A549 (cell line): ENCODE measurements at regions not wholly inside any gene's neighbourhood (a gene's known extent, or its start where the extent isn't known, plus 50 kb on each side); places are given as distances from the start of the nearest gene placed in this dataset.

ENCODE experiments used
- ATAC-seq, 2 experiments: fragments of 200-7000 bp in 1 of 2; fragments of >200 bp in 1 of 2; cut with Nextera tagmentation in 1 of 2; cut with Tn5 transposase in 1 of 2; 3 replicates each; pipeline versions ENCODE4 v1.8.0 to v1.9.1; 2018 to 2020; ENCODE audit warnings: mild to moderate bottlenecking in 1 of 2, moderate library complexity in 1 of 2
- CTCF ChIA-PET: fragments of 300-600 bp; sonication (Branson Sonifier 250); formaldehyde crosslinking; extraction: SDS; loops from one replicate; lab custom pipeline; 2021; ENCODE audit warnings: antibody characterized with exemption, inconsistent platforms; lab: Yijun Ruan, JAX
- POLR2A ChIA-PET: fragments of 350-600 bp; formaldehyde crosslinking; extraction: SDS; loops from one replicate; lab custom pipeline; 2021; ENCODE audit warnings: antibody characterized with exemption, inconsistent platforms; lab: Yijun Ruan, JAX
- DNase-seq, 2 experiments: peaks; one replicate each; pipeline versions ENCODE4 v3.0.0 to v3.0.0-alpha.2; 2011 to 2016; ENCODE audit warnings: low read depth in 1 of 2, low spot score in 1 of 2
- FAIRE-seq: peaks from 2 replicates; lab custom pipeline; 2011; peaks lifted over from hg19 to GRCh38; lab: Jason Lieb, UNC
- H3K27ac ChIP-seq, 2 experiments: fragments of >200 bp; sonication (Bioruptor Twin); formaldehyde crosslinking; 3 replicates each; pipeline ENCODE4 v1.5.1; 2016 to 2017
- H3K4me1 ChIP-seq: fragments of >200 bp; sonication (Bioruptor Twin); formaldehyde crosslinking; 3 replicates; pipeline ENCODE4 v1.6.1; 2016
- H3K4me2 ChIP-seq: fragments of >200 bp; sonication (Bioruptor Twin); formaldehyde crosslinking; 3 replicates; pipeline ENCODE4 v1.6.1; 2016
- H3K4me3 ChIP-seq: fragments of >200 bp; sonication (Bioruptor Twin); formaldehyde crosslinking; 3 replicates; pipeline ENCODE4 v1.5.1; 2016
- H3K9me3 ChIP-seq: fragments of >200 bp; sonication (Bioruptor Twin); formaldehyde crosslinking; 3 replicates; pipeline ENCODE4 v1.6.1; 2016
- BHLHE40 ChIP-seq: IDR thresholded peaks from 2 replicates; pipeline ENCODE4 v1.6.1; 2012; ENCODE audit warnings: low read depth, low read length, inconsistent platforms
- CBX8 ChIP-seq: fragments of 200-600 bp; sonication (generic); IDR thresholded peaks from 2 replicates; pipeline ENCODE4 v1.6.1; 2016
- CEBPB ChIP-seq, 2 experiments: fragments of >200 bp in 1 of 2; sonication (Bioruptor Twin) in 1 of 2; formaldehyde crosslinking in 1 of 2; IDR thresholded peaks; 2 replicates each; pipeline ENCODE4 v1.6.1; 2012 to 2016
- CHD2 ChIP-seq: fragments of 150-350 bp; IDR thresholded peaks from 2 replicates; pipeline ENCODE4 v1.6.1; 2014; ENCODE audit warnings: low read length; ENCODE audit not compliant: partially characterized antibody
- EP300 ChIP-seq, 2 experiments: fragments of >200 bp; sonication (Bioruptor Twin); formaldehyde crosslinking; IDR thresholded peaks; 2 replicates in 1 of 2; 3 replicates in 1 of 2; pipeline ENCODE4 v1.6.1; 2016 to 2017
- ESRRA ChIP-seq: fragments of 150-350 bp; IDR thresholded peaks from 2 replicates; pipeline ENCODE4 v1.6.1; 2014; ENCODE audit warnings: mild to moderate bottlenecking, low read length, borderline replicate concordance
- FOSB ChIP-seq: fragments of 250-450 bp; sonication (Bioruptor Pico); IDR thresholded peaks from 2 replicates; pipeline ENCODE4 v1.5.0; 2020; ENCODE audit warnings: mild to moderate bottlenecking, moderate library complexity
- FOSL2 ChIP-seq, 2 experiments: fragments of 450-650 bp in 1 of 2; fragments of >200 bp in 1 of 2; sonication (Bioruptor Twin) in 1 of 2; formaldehyde crosslinking; IDR thresholded peaks; 2 replicates each; pipeline versions ENCODE4 v1.5.0 to v1.6.1; 2016 to 2020; ENCODE audit warnings: mild to moderate bottlenecking in 1 of 2, moderate library complexity in 1 of 2
- GATA3 ChIP-seq: IDR thresholded peaks from 2 replicates; pipeline ENCODE4 v1.6.1; 2012; ENCODE audit warnings: borderline replicate concordance
- HEYL ChIP-seq: fragments of 250-450 bp; sonication (Bioruptor Pico); IDR thresholded peaks from 2 replicates; pipeline ENCODE4 v1.8.0; 2021; ENCODE audit warnings: mild to moderate bottlenecking, moderate library complexity
- MAZ ChIP-seq: fragments of 150-350 bp; IDR thresholded peaks from 2 replicates; pipeline ENCODE4 v1.6.1; 2014; ENCODE audit warnings: antibody characterized with exemption, low read depth, low read length, borderline replicate concordance
- NFE2L2 ChIP-seq: fragments of 150-350 bp; conservative IDR thresholded peaks from 2 replicates; pipeline ENCODE4 v1.6.1; 2014; ENCODE audit warnings: low read length
- PHF8 ChIP-seq: fragments of 200-600 bp; sonication (generic); IDR thresholded peaks from 2 replicates; pipeline ENCODE4 v1.6.1; 2016; ENCODE audit warnings: low read depth, mild to moderate bottlenecking, antibody characterized with exemption, moderate library complexity, borderline replicate concordance
- POLR2AphosphoS2 ChIP-seq: conservative IDR thresholded peaks from 2 replicates; pipeline ENCODE4 v1.6.1; 2012; ENCODE audit warnings: low read length, improper control_type of control experiment, inconsistent platforms
- RNF2 ChIP-seq: fragments of 200-600 bp; sonication (generic); IDR thresholded peaks from 2 replicates; pipeline ENCODE4 v1.6.1; 2016; ENCODE audit warnings: low read depth, mild to moderate bottlenecking, antibody characterized with exemption, moderate library complexity, borderline replicate concordance
- SREBF2 ChIP-seq: fragments of 450-650 bp; IDR thresholded peaks from 2 replicates; pipeline ENCODE4 v1.6.1; 2014; ENCODE audit warnings: mild to moderate bottlenecking, moderate library complexity
- ZNF302 ChIP-seq: fragments of 250-450 bp; sonication (Bioruptor Pico); IDR thresholded peaks from 2 replicates; pipeline ENCODE4 v1.9.0; 2021; ENCODE audit warnings: inconsistent platforms, mild to moderate bottlenecking, moderate library complexity
- WGBS: methylation state at CpG from one replicate; pipeline ENCODE4 v1.1.6; 2017; ENCODE audit errors: missing lambda C conversion rate; 5-methylcytosine and 5-hydroxymethylcytosine counted together
- TF ChIP-seq, protein P1 (sequence below): fragments of >200 bp; sonication (Bioruptor Twin); formaldehyde crosslinking; IDR thresholded peaks from 3 replicates; pipeline ENCODE4 v1.5.1; 2016
- TF ChIP-seq, protein P2 (sequence below): fragments of 250-450 bp; sonication (Bioruptor Pico); IDR thresholded peaks from 2 replicates; pipeline ENCODE4 v1.5.0; 2021; ENCODE audit warnings: mild to moderate bottlenecking, moderate library complexity, borderline replicate concordance
- TF ChIP-seq, protein P3 (sequence below): fragments of 250-450 bp; sonication (Bioruptor Pico); IDR thresholded peaks from 2 replicates; pipeline ENCODE4 v1.5.0; 2020; ENCODE audit warnings: low read depth, mild to moderate bottlenecking, moderate library complexity
- TF ChIP-seq, protein P4 (sequence below): fragments of 450-650 bp; IDR thresholded peaks from 2 replicates; pipeline ENCODE4 v1.6.1; 2014; ENCODE audit warnings: antibody characterized with exemption
- TF ChIP-seq, protein P5 (sequence below): fragments of >200 bp; sonication (Bioruptor Twin); formaldehyde crosslinking; IDR thresholded peaks from 3 replicates; pipeline ENCODE4 v1.6.1; 2016

DNA sequence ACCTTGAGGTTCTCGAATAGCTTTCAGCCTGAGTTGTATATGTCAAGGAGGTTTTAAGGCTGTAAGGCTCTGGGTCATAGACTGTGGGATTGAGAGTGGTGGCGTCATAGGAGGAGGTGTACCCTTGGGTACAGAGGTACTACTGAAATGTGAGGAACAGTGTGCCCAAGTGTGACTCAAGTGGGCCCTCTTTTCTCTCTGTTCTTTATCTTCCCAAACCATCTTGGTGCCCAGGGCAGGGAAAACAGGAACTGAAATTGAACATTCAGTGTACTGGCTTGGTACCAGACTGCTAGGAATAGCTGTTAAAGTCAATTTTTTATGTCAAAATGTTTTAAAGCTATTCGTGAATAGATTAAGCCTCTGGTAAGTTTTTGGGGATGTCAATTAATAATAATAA lies 136.2 kb upstream of the RPS6KA3 start:
- Histone ChIP-seq H3K4me1 (no peaks in the 10 kb centered on the region), H3K27ac (no peak overlapping the region), H3K4me3 (no peak overlapping the region), H3K4me2 (no peak overlapping the region)
- ATAC-seq (no peak), DNase-seq (no peak), FAIRE-seq (no peak)
- POLR2A ChIA-PET = no interaction called here
- WGBS = 49% methylated on average over 3 of the region's 3 CpGs
- TF ChIP-seq MAZ = no peak
- no peak for TF ChIP-seq NFE2L2
- no peak for TF ChIP-seq HEYL (CRISPR knock-in tag)
- TF ChIP-seq EP300 (IDR thresholded peaks at IDR 0.05) = no peak
- TF ChIP-seq, all 56 proteins: peak for 0
- CTCF ChIA-PET = interaction anchor here (0.7 to 1.7 kb wide), 2 partner anchors 10 to 30 kb away, joined by 3 to 4 read pairs; no protein-coding TSS in a partner anchor
- H3K9me3 ChIP-seq = no peaks in the 10 kb centered on the region

DNA sequence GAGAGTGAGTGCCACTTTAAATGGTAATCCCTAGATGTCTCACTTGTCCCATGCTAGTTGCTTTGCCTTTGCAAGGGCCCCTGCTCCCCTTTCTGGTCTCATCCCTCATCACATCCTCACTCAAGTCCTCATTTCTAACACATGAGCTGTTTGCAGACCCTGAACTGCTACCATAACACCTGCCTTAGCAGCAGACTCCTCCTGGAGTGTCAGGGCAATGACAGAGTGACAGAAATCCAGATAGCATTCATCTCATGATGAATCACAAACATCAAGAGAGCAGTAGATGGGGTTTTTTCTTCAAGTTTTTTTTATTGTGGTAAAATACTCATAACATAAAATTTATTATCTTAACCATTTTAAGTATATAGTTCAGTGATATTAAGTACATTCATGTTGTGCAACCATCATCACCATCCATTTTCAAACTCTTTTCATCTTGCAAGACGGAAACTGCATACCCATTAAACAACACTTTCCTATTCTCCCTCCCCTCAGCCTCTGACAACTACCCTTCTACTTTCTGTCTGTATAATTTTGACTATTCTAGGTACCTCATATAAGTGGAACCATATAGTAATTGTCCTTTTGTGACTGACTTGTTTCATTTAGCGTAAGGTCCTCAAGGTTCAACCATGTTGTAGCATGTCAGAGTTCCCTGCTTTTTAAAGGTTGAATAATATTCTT lies 133.2 kb upstream of the RPS6KA3 start:
- ChIA-PET CTCF (interaction anchor here (1.2 kb wide), 1 partner anchor 15 kb away, joined by 3 read pairs; no protein-coding TSS in a partner anchor), POLR2A (no interaction called here)
- Histone ChIP-seq H3K4me1 (no peaks in the 10 kb centered on the region), H3K27ac (no peak overlapping the region), H3K4me2 (no peak overlapping the region), H3K9me3 (no peaks in the 10 kb centered on the region)
- peak; percentile 93 for FAIRE-seq
- WGBS = 89% methylated on average over 2 of the region's 2 CpGs
- TF ChIP-seq EP300 (IDR thresholded peaks at IDR 0.05) (no peak), BHLHE40 (no peak), ZNF302 (CRISPR knock-in tag) (no peak), CEBPB (IDR thresholded peaks at IDR 0.05) (no peak), ESRRA (no peak), RNF2 (no peak)
- TF ChIP-seq, protein P1, sequence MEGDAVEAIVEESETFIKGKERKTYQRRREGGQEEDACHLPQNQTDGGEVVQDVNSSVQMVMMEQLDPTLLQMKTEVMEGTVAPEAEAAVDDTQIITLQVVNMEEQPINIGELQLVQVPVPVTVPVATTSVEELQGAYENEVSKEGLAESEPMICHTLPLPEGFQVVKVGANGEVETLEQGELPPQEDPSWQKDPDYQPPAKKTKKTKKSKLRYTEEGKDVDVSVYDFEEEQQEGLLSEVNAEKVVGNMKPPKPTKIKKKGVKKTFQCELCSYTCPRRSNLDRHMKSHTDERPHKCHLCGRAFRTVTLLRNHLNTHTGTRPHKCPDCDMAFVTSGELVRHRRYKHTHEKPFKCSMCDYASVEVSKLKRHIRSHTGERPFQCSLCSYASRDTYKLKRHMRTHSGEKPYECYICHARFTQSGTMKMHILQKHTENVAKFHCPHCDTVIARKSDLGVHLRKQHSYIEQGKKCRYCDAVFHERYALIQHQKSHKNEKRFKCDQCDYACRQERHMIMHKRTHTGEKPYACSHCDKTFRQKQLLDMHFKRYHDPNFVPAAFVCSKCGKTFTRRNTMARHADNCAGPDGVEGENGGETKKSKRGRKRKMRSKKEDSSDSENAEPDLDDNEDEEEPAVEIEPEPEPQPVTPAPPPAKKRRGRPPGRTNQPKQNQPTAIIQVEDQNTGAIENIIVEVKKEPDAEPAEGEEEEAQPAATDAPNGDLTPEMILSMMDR = no peak
- TF ChIP-seq, protein P2, sequence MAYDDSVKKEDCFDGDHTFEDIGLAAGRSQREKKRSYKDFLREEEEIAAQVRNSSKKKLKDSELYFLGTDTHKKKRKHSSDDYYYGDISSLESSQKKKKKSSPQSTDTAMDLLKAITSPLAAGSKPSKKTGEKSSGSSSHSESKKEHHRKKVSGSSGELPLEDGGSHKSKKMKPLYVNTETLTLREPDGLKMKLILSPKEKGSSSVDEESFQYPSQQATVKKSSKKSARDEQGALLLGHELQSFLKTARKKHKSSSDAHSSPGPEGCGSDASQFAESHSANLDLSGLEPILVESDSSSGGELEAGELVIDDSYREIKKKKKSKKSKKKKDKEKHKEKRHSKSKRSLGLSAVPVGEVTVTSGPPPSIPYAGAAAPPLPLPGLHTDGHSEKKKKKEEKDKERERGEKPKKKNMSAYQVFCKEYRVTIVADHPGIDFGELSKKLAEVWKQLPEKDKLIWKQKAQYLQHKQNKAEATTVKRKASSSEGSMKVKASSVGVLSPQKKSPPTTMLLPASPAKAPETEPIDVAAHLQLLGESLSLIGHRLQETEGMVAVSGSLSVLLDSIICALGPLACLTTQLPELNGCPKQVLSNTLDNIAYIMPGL (CRISPR knock-in tag) = no peak
- TF ChIP-seq, protein P3, sequence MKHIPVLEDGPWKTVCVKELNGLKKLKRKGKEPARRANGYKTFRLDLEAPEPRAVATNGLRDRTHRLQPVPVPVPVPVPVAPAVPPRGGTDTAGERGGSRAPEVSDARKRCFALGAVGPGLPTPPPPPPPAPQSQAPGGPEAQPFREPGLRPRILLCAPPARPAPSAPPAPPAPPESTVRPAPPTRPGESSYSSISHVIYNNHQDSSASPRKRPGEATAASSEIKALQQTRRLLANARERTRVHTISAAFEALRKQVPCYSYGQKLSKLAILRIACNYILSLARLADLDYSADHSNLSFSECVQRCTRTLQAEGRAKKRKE (CRISPR knock-in tag) = no peak
- TF ChIP-seq, protein P4, sequence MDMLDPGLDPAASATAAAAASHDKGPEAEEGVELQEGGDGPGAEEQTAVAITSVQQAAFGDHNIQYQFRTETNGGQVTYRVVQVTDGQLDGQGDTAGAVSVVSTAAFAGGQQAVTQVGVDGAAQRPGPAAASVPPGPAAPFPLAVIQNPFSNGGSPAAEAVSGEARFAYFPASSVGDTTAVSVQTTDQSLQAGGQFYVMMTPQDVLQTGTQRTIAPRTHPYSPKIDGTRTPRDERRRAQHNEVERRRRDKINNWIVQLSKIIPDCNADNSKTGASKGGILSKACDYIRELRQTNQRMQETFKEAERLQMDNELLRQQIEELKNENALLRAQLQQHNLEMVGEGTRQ = no peak
- TF ChIP-seq, all 56 proteins: peak for 0
- DNase-seq = no peak
- no peak for ATAC-seq
- H3K4me3 ChIP-seq = no peak overlapping the region

DNA sequence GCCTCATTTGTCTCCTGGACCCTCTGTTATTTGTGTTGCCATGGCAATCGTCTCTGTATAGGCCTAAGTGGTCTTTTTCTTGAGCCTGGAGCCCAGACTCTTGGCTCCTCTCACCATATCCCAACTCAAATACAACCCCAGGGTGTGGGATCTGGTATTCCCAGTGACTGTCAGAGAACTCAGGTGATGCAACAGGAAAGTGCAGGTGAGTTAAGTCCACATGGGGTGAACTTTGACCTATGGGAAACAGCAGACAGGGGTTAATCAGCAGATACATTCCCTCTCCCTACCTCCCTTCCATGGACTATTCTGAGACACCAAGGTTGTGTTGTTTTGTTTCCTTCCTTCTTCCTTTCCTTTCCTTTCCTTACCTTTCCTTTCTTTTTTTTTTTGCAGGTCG lies 130.9 kb upstream of the RPS6KA3 start:
- POLR2A ChIA-PET = no interaction called here
- CTCF ChIA-PET = no interaction called here
- no peak overlapping the region for H3K4me2 ChIP-seq
- DNase-seq (no peak), FAIRE-seq (no peak), ATAC-seq (no peak)
- no peaks in the 10 kb centered on the region for H3K9me3 ChIP-seq
- no peak overlapping the region for H3K27ac ChIP-seq
- no peak overlapping the region for H3K4me3 ChIP-seq
- 55% methylated on average over 2 of the region's 2 CpGs for WGBS
- H3K4me1 ChIP-seq = 0 out of 3 replicates have a peak, but pooled peaks cover 11% of the 10 kb centered on the region
- TF ChIP-seq CHD2 (no peak), SREBF2 (no peak), CBX8 (no peak), FOSL2 (IDR thresholded peaks at IDR 0.05) (no peak), FOSL2 (CRISPR knock-in tag; IDR thresholded peaks at IDR 0.05) (no peak), CEBPB (IDR thresholded peaks at IDR 0.05) (no peak), GATA3 (no peak), PHF8 (no peak), FOSB (no peak), POLR2AphosphoS2 (no peak)
- TF ChIP-seq, protein P1 = no peak
- TF ChIP-seq, protein P4 = no peak
- TF ChIP-seq, protein P5, sequence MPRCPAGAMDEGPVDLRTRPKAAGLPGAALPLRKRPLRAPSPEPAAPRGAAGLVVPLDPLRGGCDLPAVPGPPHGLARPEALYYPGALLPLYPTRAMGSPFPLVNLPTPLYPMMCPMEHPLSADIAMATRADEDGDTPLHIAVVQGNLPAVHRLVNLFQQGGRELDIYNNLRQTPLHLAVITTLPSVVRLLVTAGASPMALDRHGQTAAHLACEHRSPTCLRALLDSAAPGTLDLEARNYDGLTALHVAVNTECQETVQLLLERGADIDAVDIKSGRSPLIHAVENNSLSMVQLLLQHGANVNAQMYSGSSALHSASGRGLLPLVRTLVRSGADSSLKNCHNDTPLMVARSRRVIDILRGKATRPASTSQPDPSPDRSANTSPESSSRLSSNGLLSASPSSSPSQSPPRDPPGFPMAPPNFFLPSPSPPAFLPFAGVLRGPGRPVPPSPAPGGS = no peak
